GM19193 (cell line): ENCODE measurements at regions not wholly inside any gene's neighbourhood (a gene's known extent, or its start where the extent isn't known, plus 50 kb on each side); places are given as distances from the start of the nearest gene placed in this dataset.

ENCODE experiments used
- POLR2A ChIP-seq: IDR thresholded peaks from 4 replicates; pipeline ENCODE4 v1.6.1; 2011; ENCODE audit not compliant: insufficient read depth, insufficient read length; ENCODE audit errors: extremely low read depth

DNA sequence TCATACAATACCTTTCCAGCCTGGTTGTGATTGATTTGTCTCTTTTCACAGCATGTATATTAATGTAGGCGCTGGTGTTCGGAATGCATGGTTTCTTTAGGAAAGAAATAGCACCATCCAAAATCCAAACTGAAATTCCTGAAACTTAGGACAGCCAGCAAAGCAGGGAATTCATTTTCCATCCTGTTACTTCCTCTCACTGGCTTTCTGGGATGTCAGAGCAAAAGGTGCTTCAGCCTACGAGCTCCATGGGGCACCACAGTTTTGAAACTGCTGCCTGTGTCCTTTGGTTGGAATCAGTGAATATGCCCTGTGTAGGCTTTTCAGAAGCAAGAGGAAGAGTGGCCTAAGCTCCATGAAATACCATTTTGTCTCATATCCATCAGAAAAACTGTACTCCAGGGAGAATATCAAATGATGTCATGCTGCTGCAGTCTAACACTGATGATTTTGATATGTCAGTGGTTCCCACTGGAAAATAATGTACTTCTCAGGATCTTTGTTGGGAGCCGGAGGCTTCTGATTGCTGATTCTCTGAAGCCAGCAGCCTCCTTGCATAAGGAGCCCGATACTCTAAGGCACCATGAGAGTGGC lies 117.8 kb upstream of the SERP2 start:
- no peak for TF ChIP-seq POLR2A

DNA sequence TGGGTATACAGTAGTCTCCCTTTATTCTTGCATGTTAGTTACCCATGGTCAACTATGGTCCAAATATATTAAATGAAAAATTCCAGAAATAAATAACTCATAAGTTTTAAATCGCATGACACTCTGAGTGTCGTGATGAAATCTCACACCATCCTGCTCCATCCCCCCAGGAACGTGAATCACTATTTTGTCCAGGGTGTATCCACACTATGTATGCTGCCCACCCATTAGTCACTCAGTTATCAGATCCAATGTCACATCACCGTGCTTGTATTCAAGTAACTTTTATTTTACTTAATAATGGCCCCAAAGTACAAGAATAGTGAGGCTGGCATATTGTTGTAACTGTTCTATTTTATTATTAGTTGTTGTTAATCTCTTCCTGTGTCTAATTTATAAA lies 115.8 kb upstream of the SERP2 start:
- no peak for TF ChIP-seq POLR2A

DNA sequence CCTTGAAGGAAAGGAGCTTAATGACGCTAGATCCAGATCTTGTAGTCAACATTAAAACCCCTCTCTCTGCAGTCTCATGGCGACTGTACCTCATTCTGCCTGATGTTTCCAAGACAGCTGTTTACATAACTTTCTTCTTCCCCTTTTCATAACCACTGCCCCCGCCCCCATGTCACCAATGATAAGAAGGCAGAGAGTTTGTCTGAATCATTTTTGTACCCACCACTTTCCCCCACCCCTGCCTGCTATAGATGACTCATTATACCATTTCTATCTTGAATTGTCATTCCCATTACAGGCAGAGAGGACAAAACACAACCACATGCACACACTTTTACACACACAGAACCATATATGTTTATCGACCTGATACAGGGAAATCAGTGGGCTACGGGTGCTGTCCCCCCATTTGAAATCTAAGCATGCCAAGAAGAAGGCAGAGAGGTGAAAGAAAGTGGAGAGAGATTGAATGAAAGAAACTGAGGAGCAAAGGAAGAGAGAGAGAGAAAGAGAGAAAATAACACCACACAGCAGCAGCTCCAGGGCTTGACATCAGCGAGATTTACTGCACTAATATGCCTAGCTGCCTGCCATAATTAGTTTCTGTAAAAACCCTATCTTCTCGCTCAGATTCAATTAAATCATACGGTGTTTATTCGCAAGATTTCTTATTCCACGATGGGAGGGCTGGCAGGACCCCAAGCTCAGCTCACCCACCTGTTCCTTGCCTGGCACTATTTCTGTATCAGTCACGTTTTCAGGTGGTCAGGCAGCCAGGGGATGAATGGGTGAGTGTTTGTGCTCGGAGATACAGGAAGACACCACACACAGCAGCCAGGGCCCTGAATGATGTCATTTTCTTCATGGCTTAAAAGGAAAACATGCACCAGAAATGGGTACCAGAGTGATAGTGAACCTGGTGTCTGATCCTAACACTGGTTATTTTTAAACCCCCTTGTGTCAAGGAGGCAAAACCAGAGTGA lies 114.3 kb upstream of the SERP2 start:
- TF ChIP-seq POLR2A, result no peak

DNA sequence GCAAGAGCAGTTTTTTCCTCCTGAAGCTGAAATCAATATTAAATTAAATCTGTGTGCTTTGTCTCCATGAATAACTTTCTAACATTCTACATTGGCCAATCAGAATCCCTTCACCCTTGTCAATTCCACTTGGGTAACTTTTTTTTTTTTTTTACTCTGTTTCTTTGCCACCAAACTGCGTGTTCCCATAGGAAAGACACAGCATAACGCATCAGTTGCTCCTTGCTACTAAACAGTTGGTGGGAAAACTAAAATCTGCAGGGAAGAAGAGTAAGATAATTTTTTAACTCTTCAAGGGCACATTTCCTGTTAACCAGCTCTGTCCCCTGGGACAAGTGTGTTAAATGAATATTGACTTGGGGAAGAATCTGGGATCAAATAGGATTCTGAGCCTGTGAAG lies 113.3 kb upstream of the SERP2 start:
- no peak for TF ChIP-seq POLR2A

DNA sequence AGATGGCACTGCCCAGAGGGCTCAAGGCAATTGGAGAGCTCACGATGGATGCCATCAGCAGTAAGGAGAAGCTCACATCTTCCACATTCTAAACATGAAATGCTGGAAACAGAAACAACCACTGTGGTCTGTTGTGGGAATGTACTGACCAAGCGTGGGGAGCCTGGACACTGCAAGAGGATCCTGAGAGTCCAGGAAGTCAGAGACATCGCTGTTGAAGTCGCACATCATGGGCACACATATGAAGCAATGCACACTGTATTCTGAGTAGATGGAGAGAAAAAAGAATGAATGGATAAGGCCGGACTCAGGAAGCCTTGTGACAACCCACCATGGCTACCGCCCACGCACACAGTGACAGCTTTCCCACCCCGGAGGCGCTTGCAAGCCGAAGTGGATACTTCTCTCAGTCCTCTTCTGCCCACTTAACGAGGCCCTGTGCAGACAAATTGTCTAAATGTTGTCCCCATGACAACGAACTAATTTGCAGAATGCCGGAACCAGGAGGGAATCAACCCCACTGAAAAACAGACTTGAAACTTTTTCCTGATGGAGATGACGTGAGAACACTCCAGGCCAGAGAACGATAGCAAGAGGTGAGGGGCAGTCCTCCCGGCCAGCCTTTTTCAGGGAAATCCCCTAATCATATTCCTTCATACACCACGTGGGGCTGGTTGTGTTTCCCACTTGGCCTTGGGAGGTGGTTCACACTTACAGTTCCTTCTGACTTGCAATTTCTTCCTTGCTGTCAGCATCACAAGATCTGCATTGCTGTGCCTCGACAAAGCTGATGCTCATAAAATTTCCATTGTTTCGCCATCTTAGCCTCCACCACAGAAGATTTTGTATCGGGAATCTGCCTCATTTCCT lies 109.6 kb upstream of the SERP2 start:
- TF ChIP-seq POLR2A, result no peak

- no peak for TF ChIP-seq POLR2A
Observed at GRCh38 chr13:44266305-44266704, 107.3 kb upstream of the SERP2 start.

DNA sequence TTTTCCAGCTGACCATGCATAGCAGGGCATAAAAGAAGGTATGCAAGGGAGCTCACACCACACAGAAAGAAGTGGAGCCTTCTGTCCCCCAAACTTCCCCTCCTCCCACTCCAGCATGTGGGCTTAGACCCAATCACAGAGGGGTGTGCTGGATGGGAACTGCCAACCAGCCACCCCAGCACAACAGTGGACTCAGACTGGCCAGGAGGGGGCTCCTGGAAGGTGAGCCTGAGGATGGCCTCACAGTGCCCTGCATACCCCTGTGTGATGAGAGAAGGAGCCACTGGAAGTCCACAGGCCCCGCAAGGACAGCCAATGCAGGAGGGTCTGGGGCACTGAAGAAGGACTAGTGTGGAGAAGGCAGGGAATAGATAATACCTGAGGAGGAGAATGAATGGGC lies 106.9 kb upstream of the SERP2 start:
- TF ChIP-seq POLR2A, result no peak

DNA sequence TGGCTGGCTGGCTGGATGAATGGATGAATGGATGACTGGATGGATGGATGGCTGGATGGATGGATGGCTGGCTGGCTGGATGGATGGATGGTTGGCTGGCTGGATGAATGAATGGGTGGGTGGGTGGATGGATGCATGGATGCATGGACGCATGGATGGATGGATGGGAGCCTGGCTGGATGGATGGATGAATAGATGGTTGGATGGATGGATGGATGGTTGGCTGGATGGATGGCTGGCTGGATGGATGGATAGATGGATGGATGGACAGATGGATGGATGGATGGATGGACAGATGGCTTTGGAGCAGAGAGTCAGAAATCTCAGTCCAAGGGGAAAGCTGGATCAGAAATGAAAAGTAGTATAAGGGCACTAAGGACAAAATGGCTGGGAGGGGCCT lies 106.4 kb upstream of the SERP2 start:
- TF ChIP-seq POLR2A, result no peak

- TF ChIP-seq POLR2A, result no peak
Observed at GRCh38 chr13:44267980-44268379, 105.6 kb upstream of the SERP2 start.

- TF ChIP-seq POLR2A, result no peak
Observed at GRCh38 chr13:44268980-44269379, 104.6 kb upstream of the SERP2 start.

GRCh38 chr13:44270150-44270549 lies 103.5 kb upstream of the SERP2 start:
- no peak for TF ChIP-seq POLR2A

DNA sequence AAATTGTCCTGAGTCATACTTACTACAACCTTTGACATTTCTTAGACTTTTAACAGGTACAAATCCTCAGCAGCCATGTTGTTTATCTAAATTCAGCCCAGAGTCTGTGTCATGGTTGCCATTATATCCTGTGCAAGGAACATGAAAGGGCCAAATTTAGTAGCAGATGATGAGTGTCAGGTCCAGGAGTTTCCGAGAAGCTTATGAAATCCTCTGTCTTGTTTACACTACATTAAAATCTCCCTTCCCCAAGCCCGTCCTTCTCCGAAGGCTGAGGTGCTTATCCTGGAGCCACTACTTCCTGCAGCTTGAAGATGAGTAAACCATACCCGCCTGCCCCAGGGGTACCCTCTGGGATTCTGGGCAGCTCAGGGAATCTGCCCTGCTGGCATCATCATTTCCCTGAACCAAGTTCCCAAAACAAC lies 102.6 kb upstream of the SERP2 start:
- TF ChIP-seq POLR2A, result no peak

DNA sequence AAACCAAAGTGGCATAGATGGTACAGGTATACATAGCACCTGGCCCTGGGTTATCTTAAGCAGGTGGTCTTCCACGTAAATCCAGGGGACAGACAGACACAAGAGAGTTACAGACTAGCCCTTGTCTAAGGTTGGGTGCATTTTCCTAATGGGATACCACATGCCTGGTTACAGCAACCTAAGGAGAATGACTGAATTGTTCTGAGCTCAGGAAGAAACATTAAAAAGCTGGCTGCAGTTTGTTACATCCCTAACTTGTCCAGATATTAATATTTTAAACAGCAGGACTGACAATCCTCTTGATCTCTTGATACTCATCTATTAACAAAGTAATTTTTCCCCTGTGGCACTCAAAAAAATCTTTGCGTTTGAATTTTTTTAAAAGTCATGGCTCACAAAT lies 102.2 kb upstream of the SERP2 start:
- no peak for TF ChIP-seq POLR2A

GRCh38 chr13:44271915-44272341 lies 101.7 kb upstream of the SERP2 start:
- TF ChIP-seq POLR2A, result no peak

GRCh38 chr13:44272692-44273091 lies 100.9 kb upstream of the SERP2 start:
- TF ChIP-seq POLR2A, result no peak

GRCh38 chr13:44273216-44273615 lies 100.4 kb upstream of the SERP2 start:
- TF ChIP-seq POLR2A, result no peak
